K562 (cell line): ENCODE measurements at regions not wholly inside any gene's neighbourhood (a gene's known extent, or its start where the extent isn't known, plus 50 kb on each side); places are given as distances from the start of the nearest gene placed in this dataset.

ENCODE experiments used
- BMI1 ChIP-seq: fragments of 150-350 bp; IDR thresholded peaks from 2 replicates; pipeline ENCODE4 v1.6.1; 2014; ENCODE audit warnings: low read length
- DACH1 ChIP-seq: fragments of 450-650 bp; IDR thresholded peaks from 2 replicates; pipeline ENCODE4 v1.6.1; 2018; ENCODE audit not compliant: partially characterized antibody
- ELF1 ChIP-seq: fragments of 200-800 bp; sonication (Bioruptor generic); IDR thresholded peaks from 2 replicates; pipeline ENCODE4 v1.6.1; 2016; ENCODE audit warnings: missing genetic modification characterization, missing compliant biosample characterization
- IRF2 ChIP-seq: sonication (generic); formaldehyde crosslinking; IDR thresholded peaks from 2 replicates; pipeline ENCODE4 v1.8.1; 2022; ENCODE audit warnings: mild to moderate bottlenecking, missing genetic modification reagents
- JUNB ChIP-seq: fragments of 450-650 bp; formaldehyde crosslinking; conservative IDR thresholded peaks from 2 replicates; pipeline ENCODE4 v1.4.0; 2020; ENCODE audit warnings: mild to moderate bottlenecking
- MAFG ChIP-seq: fragments of 450-650 bp; conservative IDR thresholded peaks from 2 replicates; pipeline ENCODE4 v1.6.1; 2016; ENCODE audit warnings: missing genetic modification characterization, missing compliant biosample characterization
- TEAD2 ChIP-seq: fragments of 450-650 bp; IDR thresholded peaks from 2 replicates; pipeline ENCODE4 v1.6.1; 2016; ENCODE audit warnings: missing genetic modification characterization, control low read depth, missing compliant biosample characterization
- XRCC5 ChIP-seq: fragments of 200-400 bp; formaldehyde crosslinking; IDR thresholded peaks from 2 replicates; pipeline ENCODE4 v1.6.1; 2017; ENCODE audit warnings: low read depth, mild to moderate bottlenecking, low read length
- ZNF57 ChIP-seq: fragments of 450-650 bp; formaldehyde crosslinking; IDR thresholded peaks from 2 replicates; pipeline ENCODE4 v1.4.0; 2020; ENCODE audit warnings: mild to moderate bottlenecking, moderate library complexity
- ZNF766 ChIP-seq: fragments of 200-800 bp; sonication (Bioruptor generic); conservative IDR thresholded peaks from 2 replicates; pipeline ENCODE4 v1.6.1; 2016; ENCODE audit warnings: missing genetic modification characterization, missing compliant biosample characterization
- TF ChIP-seq, protein P1 (sequence below), 2 experiments: fragments of 450-650 bp in 1 of 2; sonication (generic) in 1 of 2; formaldehyde crosslinking in 1 of 2; IDR thresholded peaks; 2 replicates each; pipeline versions ENCODE4 v1.7.1 to v1.9.0; 2016 to 2022; ENCODE audit warnings: inconsistent platforms in 1 of 2, mild to moderate bottlenecking in 1 of 2, missing genetic modification reagents in 1 of 2
- TF ChIP-seq, protein P2 (sequence below), 3 experiments: IDR thresholded peaks in 2 of 3; conservative IDR thresholded peaks in 1 of 3; 2 replicates each; pipeline ENCODE4 v1.5.1; 2011 to 2012; ENCODE audit warnings: low read length in 3 of 3, mild to moderate bottlenecking in 3 of 3, control low read depth in 2 of 3, improper control_type of control experiment in 1 of 3, inconsistent platforms in 1 of 3, low read depth in 1 of 3, mixed read lengths in 1 of 3, moderate library complexity in 1 of 3; ENCODE audit not compliant: insufficient read depth in 2 of 3
- TF ChIP-seq, protein P3 (sequence below): fragments of 250-450 bp; sonication (Bioruptor Pico); IDR thresholded peaks from 2 replicates; pipeline ENCODE4 v1.5.1; 2021; ENCODE audit warnings: mild to moderate bottlenecking

DNA sequence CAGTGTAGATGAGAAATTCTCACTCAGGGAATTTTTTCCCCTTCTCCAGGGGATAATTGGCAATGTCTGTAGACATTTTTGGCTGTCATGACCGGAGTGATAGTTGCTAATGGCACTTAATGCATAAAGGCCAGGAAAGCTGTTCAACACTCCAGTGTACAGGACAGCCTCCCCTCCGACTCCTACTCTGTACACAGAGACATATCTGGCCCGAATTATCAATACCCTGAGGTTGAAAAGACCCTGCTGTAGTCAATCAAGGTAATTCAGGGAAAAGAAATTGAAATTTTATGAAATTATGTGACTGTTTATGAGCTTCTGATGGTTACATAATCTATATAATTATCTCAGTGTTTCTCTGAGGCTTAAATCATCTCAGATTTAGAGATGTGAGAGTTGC lies 720.7 kb downstream of the OLFM4 start (continued):
- TF ChIP-seq, protein P1, sequence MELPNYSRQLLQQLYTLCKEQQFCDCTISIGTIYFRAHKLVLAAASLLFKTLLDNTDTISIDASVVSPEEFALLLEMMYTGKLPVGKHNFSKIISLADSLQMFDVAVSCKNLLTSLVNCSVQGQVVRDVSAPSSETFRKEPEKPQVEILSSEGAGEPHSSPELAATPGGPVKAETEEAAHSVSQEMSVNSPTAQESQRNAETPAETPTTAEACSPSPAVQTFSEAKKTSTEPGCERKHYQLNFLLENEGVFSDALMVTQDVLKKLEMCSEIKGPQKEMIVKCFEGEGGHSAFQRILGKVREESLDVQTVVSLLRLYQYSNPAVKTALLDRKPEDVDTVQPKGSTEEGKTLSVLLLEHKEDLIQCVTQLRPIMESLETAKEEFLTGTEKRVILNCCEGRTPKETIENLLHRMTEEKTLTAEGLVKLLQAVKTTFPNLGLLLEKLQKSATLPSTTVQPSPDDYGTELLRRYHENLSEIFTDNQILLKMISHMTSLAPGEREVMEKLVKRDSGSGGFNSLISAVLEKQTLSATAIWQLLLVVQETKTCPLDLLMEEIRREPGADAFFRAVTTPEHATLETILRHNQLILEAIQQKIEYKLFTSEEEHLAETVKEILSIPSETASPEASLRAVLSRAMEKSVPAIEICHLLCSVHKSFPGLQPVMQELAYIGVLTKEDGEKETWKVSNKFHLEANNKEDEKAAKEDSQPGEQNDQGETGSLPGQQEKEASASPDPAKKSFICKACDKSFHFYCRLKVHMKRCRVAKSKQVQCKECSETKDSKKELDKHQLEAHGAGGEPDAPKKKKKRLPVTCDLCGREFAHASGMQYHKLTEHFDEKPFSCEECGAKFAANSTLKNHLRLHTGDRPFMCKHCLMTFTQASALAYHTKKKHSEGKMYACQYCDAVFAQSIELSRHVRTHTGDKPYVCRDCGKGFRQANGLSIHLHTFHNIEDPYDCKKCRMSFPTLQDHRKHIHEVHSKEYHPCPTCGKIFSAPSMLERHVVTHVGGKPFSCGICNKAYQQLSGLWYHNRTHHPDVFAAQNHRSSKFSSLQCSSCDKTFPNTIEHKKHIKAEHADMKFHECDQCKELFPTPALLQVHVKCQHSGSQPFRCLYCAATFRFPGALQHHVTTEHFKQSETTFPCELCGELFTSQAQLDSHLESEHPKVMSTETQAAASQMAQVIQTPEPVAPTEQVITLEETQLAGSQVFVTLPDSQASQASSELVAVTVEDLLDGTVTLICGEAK (IDR thresholded peaks at IDR 0.05): no peak
- TF ChIP-seq, protein P1 (CRISPR knock-in tag; IDR thresholded peaks at IDR 0.05): no peak
- TF ChIP-seq, protein P2, sequence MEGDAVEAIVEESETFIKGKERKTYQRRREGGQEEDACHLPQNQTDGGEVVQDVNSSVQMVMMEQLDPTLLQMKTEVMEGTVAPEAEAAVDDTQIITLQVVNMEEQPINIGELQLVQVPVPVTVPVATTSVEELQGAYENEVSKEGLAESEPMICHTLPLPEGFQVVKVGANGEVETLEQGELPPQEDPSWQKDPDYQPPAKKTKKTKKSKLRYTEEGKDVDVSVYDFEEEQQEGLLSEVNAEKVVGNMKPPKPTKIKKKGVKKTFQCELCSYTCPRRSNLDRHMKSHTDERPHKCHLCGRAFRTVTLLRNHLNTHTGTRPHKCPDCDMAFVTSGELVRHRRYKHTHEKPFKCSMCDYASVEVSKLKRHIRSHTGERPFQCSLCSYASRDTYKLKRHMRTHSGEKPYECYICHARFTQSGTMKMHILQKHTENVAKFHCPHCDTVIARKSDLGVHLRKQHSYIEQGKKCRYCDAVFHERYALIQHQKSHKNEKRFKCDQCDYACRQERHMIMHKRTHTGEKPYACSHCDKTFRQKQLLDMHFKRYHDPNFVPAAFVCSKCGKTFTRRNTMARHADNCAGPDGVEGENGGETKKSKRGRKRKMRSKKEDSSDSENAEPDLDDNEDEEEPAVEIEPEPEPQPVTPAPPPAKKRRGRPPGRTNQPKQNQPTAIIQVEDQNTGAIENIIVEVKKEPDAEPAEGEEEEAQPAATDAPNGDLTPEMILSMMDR (IDR thresholded peaks at IDR 0.05 in 2 of 3, conservative IDR thresholded peaks at IDR 0.05 in 1 of 3; ENCODE audit: insufficient read depth in 2 of 3, low read depth in 1 of 3, low read length in 3 of 3): no peak
- no peak for TF ChIP-seq MAFG (tag)
- TF ChIP-seq ZNF766 (CRISPR knock-in tag): no peak
- no peak for TF ChIP-seq BMI1
- TF ChIP-seq JUNB (CRISPR knock-in tag): no peak
- TF ChIP-seq IRF2: no peak
- TF ChIP-seq, protein P3, sequence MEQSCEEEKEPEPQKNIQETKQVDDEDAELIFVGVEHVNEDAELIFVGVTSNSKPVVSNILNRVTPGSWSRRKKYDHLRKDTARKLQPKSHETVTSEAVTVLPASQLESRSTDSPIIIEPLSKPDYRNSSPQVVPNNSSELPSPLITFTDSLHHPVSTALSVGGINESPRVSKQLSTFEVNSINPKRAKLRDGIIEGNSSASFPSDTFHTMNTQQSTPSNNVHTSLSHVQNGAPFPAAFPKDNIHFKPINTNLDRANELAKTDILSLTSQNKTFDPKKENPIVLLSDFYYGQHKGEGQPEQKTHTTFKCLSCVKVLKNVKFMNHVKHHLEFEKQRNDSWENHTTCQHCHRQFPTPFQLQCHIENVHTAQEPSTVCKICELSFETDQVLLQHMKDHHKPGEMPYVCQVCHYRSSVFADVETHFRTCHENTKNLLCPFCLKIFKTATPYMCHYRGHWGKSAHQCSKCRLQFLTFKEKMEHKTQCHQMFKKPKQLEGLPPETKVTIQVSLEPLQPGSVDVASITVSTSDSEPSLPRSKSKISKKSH (CRISPR knock-in tag): no peak
- no peak for TF ChIP-seq XRCC5
- no peak for TF ChIP-seq ELF1 (tag)
- TF ChIP-seq TEAD2 (tag): no peak
- no peak for TF ChIP-seq ZNF57
- no peak for TF ChIP-seq DACH1
